Right lobe of liver (tissue), 6 donors: ENCODE measurements at regions not wholly inside any gene's neighbourhood (a gene's known extent, or its start where the extent isn't known, plus 50 kb on each side); places are given as distances from the start of the nearest gene placed in this dataset.

Source experiments
- ATAC-seq, 4 donors: fragments of 200-7000 bp; cut with Tn5 transposase; one replicate each; pipeline ENCODE4 v1.9.1; 2020; ENCODE audit warnings: mild to moderate bottlenecking in 4 of 4, moderate library complexity in 4 of 4
- DNase-seq, 3 donors: peaks; one replicate each; pipeline ENCODE4 v3.0.0-alpha.2; 2020
- H3K27ac ChIP-seq, 3 donors: fragments of 200-600 bp; one replicate each; pipeline ENCODE4 v1.8.0; 2022
- H3K27me3 ChIP-seq, 2 donors: fragments of 200-600 bp; one replicate each; pipeline ENCODE4 v1.8.0; 2022
- H3K36me3 ChIP-seq, 4 donors: fragments of 200-600 bp; sonication (generic) in 1 of 4; one replicate each; pipeline versions ENCODE4 v1.5.1 to v1.8.0; 2017 to 2022; ENCODE audit warnings: control low read depth in 1 of 4
- H3K4me1 ChIP-seq, 4 donors: fragments of 200-600 bp; sonication (generic) in 1 of 4; one replicate each; pipeline versions ENCODE4 v1.5.1 to v1.8.0; 2017 to 2022; ENCODE audit warnings: control low read depth in 1 of 4
- H3K4me3 ChIP-seq, 3 donors: fragments of 200-600 bp; one replicate each; pipeline ENCODE4 v1.8.0; 2022
- H3K9me3 ChIP-seq, 4 donors: fragments of 200-600 bp; sonication (generic) in 1 of 4; one replicate each; pipeline versions ENCODE4 v1.5.1 to v1.8.0; 2017 to 2022; ENCODE audit warnings: control low read depth in 1 of 4
- CTCF ChIP-seq, 4 donors: fragments of 200-600 bp in 3 of 4; fragments of 450-650 bp in 1 of 4; IDR thresholded peaks; one replicate each; pipeline versions ENCODE4 v1.5.1 to v1.8.0; 2016 to 2022; ENCODE audit warnings: antibody characterized with exemption in 4 of 4, mild to moderate bottlenecking in 2 of 4
- POLR2A ChIP-seq: fragments of 450-650 bp; IDR thresholded peaks from one replicate; pipeline ENCODE4 v1.6.1; 2017; ENCODE audit warnings: antibody characterized with exemption, mild to moderate bottlenecking
- WGBS: methylation state at CpG from one replicate; pipeline ENCODE4 v1.1.6; 2018; ENCODE audit warnings: low coverage, low lambda C conversion rate; ENCODE audit not compliant: insufficient coverage; ENCODE audit errors: missing lambda C conversion rate; 5-methylcytosine and 5-hydroxymethylcytosine counted together
- intact Hi-C, 2 donors: fragments of 100-400 bp; cut with DNase I; formaldehyde crosslinking; loops; one replicate each; pipeline versions ENCODE4 v1.11.2 to v1.14.1; 2022
- donor health status: DM: no; HTN: yes; CAD: no.
- donor health status: DM: no; HTN: no; CAD: no.
- donor health status: DM: no; HTN: no; CAD: no.
- donor health status: DM: no; HTN: yes; CAD: no.
- donor health status: DM: no; HTN: yes; CAD: no.

GRCh38 chr6:113362301-113363047, 494.7 kb upstream of the MARCKS start:
- Histone ChIP-seq H3K9me3 (no peaks in the 10 kb centered on the region), H3K4me1 (no peaks in the 10 kb centered on the region), H3K4me3 (no peak overlapping the region), H3K27ac (no peak overlapping the region), H3K27me3 (no peaks in the 10 kb centered on the region), H3K36me3 (no peaks in the 10 kb centered on the region)
- 81% methylated on average over 7 of the region's 7 CpGs for WGBS
- ATAC-seq, result no peak
- no peak for DNase-seq
- intact Hi-C loops, result no loop called here
- no peak for TF ChIP-seq POLR2A
- TF ChIP-seq CTCF (IDR thresholded peaks at IDR 0.05), result no peak

DNA sequence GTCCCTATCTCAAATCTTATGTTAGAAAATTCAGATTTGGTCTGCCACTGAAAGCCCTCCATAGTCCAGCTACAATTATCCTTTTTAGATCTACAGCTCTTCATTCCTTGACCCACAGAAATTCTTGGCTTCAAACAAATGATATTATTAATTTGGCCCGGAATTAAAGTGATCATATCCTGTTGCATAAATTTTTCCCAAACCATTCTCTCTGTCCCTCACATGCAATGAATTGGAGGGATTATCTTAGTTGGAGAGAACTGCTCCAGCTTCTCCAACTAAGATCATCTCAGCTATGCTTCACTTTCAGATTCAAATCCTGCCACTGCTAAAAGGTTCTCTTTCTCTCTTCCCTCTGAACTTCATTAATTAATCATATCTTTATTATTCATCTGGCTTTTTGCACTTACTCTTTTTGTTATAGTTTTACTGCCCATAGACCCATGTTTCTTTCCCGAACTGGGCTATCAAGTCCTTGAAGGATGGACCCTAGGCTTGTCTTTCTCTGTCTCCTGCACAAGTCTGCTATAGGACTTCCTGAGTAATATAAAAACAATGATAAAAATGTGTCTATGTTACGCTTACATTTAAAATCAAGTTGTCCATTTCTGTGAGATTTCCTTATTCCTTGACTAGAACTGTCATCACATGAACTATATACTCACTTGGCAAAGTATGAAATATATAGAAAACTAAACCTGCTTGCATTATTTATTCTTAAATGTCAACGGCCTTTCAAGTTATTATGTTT, 493.9 kb upstream of the MARCKS start:
- intact Hi-C loops, result no loop called here
- 73% methylated on average over 4 of the region's 4 CpGs for WGBS
- no peak for ATAC-seq

DNA sequence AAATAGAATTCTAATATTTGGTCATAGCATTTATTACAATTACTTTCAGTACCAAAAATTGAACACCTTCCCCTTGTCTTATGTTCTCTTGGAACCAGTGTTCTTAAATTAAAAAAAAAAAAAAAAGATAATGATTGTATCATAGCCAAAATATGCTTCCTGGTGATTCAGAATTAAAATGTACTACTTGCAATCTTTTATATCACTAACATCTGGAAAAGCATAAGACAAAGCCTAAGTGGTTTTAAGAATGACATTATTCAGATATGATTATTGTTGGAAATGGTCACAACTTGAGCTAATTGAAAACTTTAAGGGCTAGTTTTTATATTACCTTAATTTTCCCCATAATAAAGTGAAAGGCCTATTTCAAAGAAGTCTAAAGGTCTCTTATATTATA, 493.3 kb upstream of the MARCKS start:
- no peak for ATAC-seq
- intact Hi-C loops, result no loop called here
- no peaks in the 10 kb centered on the region for H3K36me3 ChIP-seq
- H3K27me3 ChIP-seq, result no peaks in the 10 kb centered on the region
- H3K4me1 ChIP-seq, result no peaks in the 10 kb centered on the region
- no peak for DNase-seq
- no peaks in the 10 kb centered on the region for H3K9me3 ChIP-seq
- no peak overlapping the region for H3K4me3 ChIP-seq
- H3K27ac ChIP-seq, result no peak overlapping the region
- TF ChIP-seq POLR2A (no peak), CTCF (IDR thresholded peaks at IDR 0.05) (no peak)

More for the DNA sequence above, 493.9 kb upstream of the MARCKS start:
- H3K27ac ChIP-seq, result no peak overlapping the region
- no peaks in the 10 kb centered on the region for H3K4me1 ChIP-seq
- no peaks in the 10 kb centered on the region for H3K36me3 ChIP-seq
- no peak for DNase-seq
- H3K4me3 ChIP-seq, result no peak overlapping the region
- no peaks in the 10 kb centered on the region for H3K9me3 ChIP-seq
- TF ChIP-seq CTCF (IDR thresholded peaks at IDR 0.05) (no peak), POLR2A (no peak)
- H3K27me3 ChIP-seq, result no peaks in the 10 kb centered on the region

DNA sequence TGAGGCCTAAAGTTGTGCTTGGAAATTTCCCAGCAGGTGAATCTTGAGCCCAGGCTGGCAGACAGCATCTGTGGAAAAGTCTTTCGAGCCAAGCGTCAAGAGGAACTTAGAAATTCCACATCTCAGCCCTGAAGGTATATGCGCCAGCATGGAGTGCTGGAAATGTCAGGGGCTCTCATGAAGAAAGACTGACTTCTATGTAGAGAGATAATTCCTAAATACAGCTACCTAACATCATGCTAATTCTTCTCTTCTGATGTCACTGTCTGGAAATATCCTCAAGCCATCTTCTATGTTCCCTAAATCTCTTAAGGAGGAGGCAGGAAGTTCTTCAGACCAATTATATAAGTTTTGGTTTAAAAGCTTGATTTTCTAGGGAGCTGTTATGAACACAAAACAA, 492.4 kb upstream of the MARCKS start:
- no peak overlapping the region for H3K27ac ChIP-seq
- no peak for DNase-seq
- H3K4me3 ChIP-seq, result no peak overlapping the region
- TF ChIP-seq POLR2A (no peak), CTCF (IDR thresholded peaks at IDR 0.05) (no peak)
- H3K36me3 ChIP-seq, result no peaks in the 10 kb centered on the region
- no peak for ATAC-seq
- H3K9me3 ChIP-seq, result no peaks in the 10 kb centered on the region
- no peaks in the 10 kb centered on the region for H3K4me1 ChIP-seq
- H3K27me3 ChIP-seq, result no peaks in the 10 kb centered on the region
- intact Hi-C loops, result no loop called here
- WGBS, result 97% methylated on average over 3 of the region's 3 CpGs
